IMR-90 (cell line): ENCODE measurements at regions not wholly inside any gene's neighbourhood (a gene's known extent, or its start where the extent isn't known, plus 50 kb on each side); places are given as distances from the start of the nearest gene placed in this dataset.

ENCODE experiments used
- ATAC-seq: fragments of 200-7000 bp; cut with Tn5 transposase; 2 replicates; pipeline ENCODE4 v1.9.1; 2020; ENCODE audit warnings: low read depth, mild to moderate bottlenecking, moderate library complexity
- BruUV-seq: library from RNA; stranded (reverse); fragments of 400-500 nt; replicated peaks from 2 replicates; lab custom pipeline; 2021; lab: Mats Ljungman, UMichigan
- CTCF ChIA-PET: fragments of 300-600 bp; formaldehyde crosslinking; extraction: SDS; loops from one replicate; lab custom pipeline; 2021; ENCODE audit warnings: antibody characterized with exemption; lab: Yijun Ruan, JAX
- POLR2A ChIA-PET: fragments of 300-600 bp; sonication (Branson Sonifier 250); formaldehyde crosslinking; loops from one replicate; lab custom pipeline; 2022; ENCODE audit warnings: antibody characterized with exemption; ENCODE audit not compliant: unreplicated experiment; lab: Charles Lee
- DNase-seq: peaks from one replicate; pipeline ENCODE4 v3.0.0; 2013
- H2AFZ ChIP-seq: replicated peaks from 2 replicates; pipeline ENCODE3; 2013; ENCODE audit warnings: low read length, mild to moderate bottlenecking; ENCODE audit not compliant: poor library complexity
- H2AK5ac ChIP-seq: 2 replicates; pipeline ENCODE4 v1.6.1; 2013; ENCODE audit warnings: low read depth, low read length, inconsistent platforms
- H2AK9ac ChIP-seq: replicated peaks from 2 replicates; pipeline ENCODE3; 2013; ENCODE audit warnings: mild to moderate bottlenecking, low read depth, low read length, moderate library complexity; ENCODE audit not compliant: poor library complexity
- H2BK120ac ChIP-seq: 2 replicates; pipeline ENCODE4 v1.6.1; 2013; ENCODE audit warnings: low read depth, low read length, inconsistent platforms
- H2BK15ac ChIP-seq: 3 replicates; pipeline ENCODE4 v1.6.1; 2013; ENCODE audit warnings: low read depth, low read length, inconsistent platforms
- H2BK20ac ChIP-seq: 2 replicates; pipeline ENCODE4 v1.6.1; 2013; ENCODE audit warnings: low read depth, mild to moderate bottlenecking, inconsistent platforms, low read length, moderate library complexity
- H2BK5ac ChIP-seq: 2 replicates; pipeline ENCODE4 v1.6.1; 2013; ENCODE audit warnings: mild to moderate bottlenecking, low read depth, low read length, inconsistent platforms; ENCODE audit not compliant: poor library complexity, severe bottlenecking
- H3K14ac ChIP-seq: replicated peaks from 2 replicates; pipeline ENCODE4 v1.6.1; 2013; ENCODE audit warnings: low read depth, low read length, inconsistent platforms
- H3K18ac ChIP-seq: 2 replicates; pipeline ENCODE4 v1.6.1; 2013; ENCODE audit warnings: low read depth, low read length, control low read depth
- H3K23ac ChIP-seq: 2 replicates; pipeline ENCODE4 v1.6.1; 2013; ENCODE audit warnings: low read depth, low read length, inconsistent platforms
- H3K27ac ChIP-seq: 2 replicates; pipeline ENCODE4 v1.5.1; 2013; ENCODE audit warnings: mild to moderate bottlenecking, control low read depth, low read length; ENCODE audit not compliant: insufficient read depth
- H3K27me3 ChIP-seq: 2 replicates; pipeline ENCODE4 v1.6.1; 2013; ENCODE audit warnings: low read length; ENCODE audit not compliant: control insufficient read depth, insufficient read depth
- H3K36me3 ChIP-seq: 2 replicates; pipeline ENCODE4 v1.6.1; 2013; ENCODE audit warnings: low read length, mixed read lengths; ENCODE audit not compliant: control insufficient read depth, insufficient read depth
- H3K4ac ChIP-seq: 2 replicates; pipeline ENCODE4 v1.6.1; 2013; ENCODE audit warnings: low read depth, low read length, inconsistent platforms
- H3K4me1 ChIP-seq: 2 replicates; pipeline ENCODE4 v1.6.1; 2013; ENCODE audit warnings: low read length, mixed read lengths; ENCODE audit not compliant: control insufficient read depth, insufficient read depth
- H3K4me2 ChIP-seq: 2 replicates; pipeline ENCODE4 v1.6.1; 2013; ENCODE audit warnings: low read depth, mild to moderate bottlenecking, control low read depth, low read length, moderate library complexity
- H3K4me3 ChIP-seq: 2 replicates; pipeline ENCODE4 v1.5.1; 2013; ENCODE audit warnings: low read depth, mild to moderate bottlenecking, control low read depth, low read length, moderate library complexity; ENCODE audit not compliant: insufficient read depth
- H3K56ac ChIP-seq: 2 replicates; pipeline ENCODE4 v1.6.1; 2013; ENCODE audit warnings: low read length, inconsistent platforms; ENCODE audit not compliant: insufficient read depth; ENCODE audit errors: extremely low read depth
- H3K79me1 ChIP-seq, 2 experiments: 2 replicates each; pipeline ENCODE4 v1.6.1; 2013; ENCODE audit warnings: low read length in 2 of 2, inconsistent platforms in 1 of 2, low read depth in 1 of 2
- H3K9ac ChIP-seq: 2 replicates; pipeline ENCODE4 v1.6.1; 2013; ENCODE audit warnings: low read depth, low read length, control low read depth
- H3K9me1 ChIP-seq: 2 replicates; pipeline ENCODE4 v1.6.1; 2013; ENCODE audit warnings: low read length, inconsistent platforms; ENCODE audit not compliant: insufficient read depth
- H3K9me3 ChIP-seq: 2 replicates; pipeline ENCODE4 v1.6.1; 2013; ENCODE audit warnings: low read length; ENCODE audit not compliant: control insufficient read depth, insufficient read depth
- H4K20me1 ChIP-seq: 2 replicates; pipeline ENCODE4 v1.6.1; 2013; ENCODE audit warnings: low read length, inconsistent platforms; ENCODE audit not compliant: insufficient read depth
- H4K5ac ChIP-seq: 2 replicates; pipeline ENCODE4 v1.6.1; 2013; ENCODE audit warnings: mild to moderate bottlenecking, low read depth, low read length, control low read depth
- H4K8ac ChIP-seq, 2 experiments: 2 replicates each; pipeline ENCODE4 v1.6.1; 2013; ENCODE audit warnings: low read depth in 2 of 2, low read length in 2 of 2, control low read depth in 1 of 2, inconsistent platforms in 1 of 2
- H4K91ac ChIP-seq: 2 replicates; pipeline ENCODE4 v1.6.1; 2013; ENCODE audit warnings: low read depth, low read length, inconsistent platforms; ENCODE audit not compliant: insufficient read depth
- BHLHE40 ChIP-seq: fragments of 150-350 bp; IDR thresholded peaks from 2 replicates; pipeline ENCODE4 v1.6.1; 2016; ENCODE audit warnings: mild to moderate bottlenecking, low read depth, low read length
- CEBPB ChIP-seq: IDR thresholded peaks from 2 replicates; pipeline ENCODE4 v1.6.1; 2012; ENCODE audit warnings: low read depth, low read length, improper control_type of control experiment
- CTCF ChIP-seq: conservative IDR thresholded peaks from 2 replicates; pipeline ENCODE4 v1.5.1; 2012; ENCODE audit warnings: mild to moderate bottlenecking, low read depth, low read length, improper control_type of control experiment
- MAFK ChIP-seq: IDR thresholded peaks from 2 replicates; pipeline ENCODE4 v1.6.1; 2012; ENCODE audit warnings: low read depth, low read length, improper control_type of control experiment
- MXI1 ChIP-seq: IDR thresholded peaks from 2 replicates; pipeline ENCODE4 v1.6.1; 2012; ENCODE audit warnings: low read depth, mild to moderate bottlenecking, low read length, moderate library complexity, borderline replicate concordance
- POLR2A ChIP-seq: IDR thresholded peaks from 2 replicates; pipeline ENCODE4 v1.6.1; 2012; ENCODE audit warnings: mild to moderate bottlenecking, low read depth, low read length
- RAD21 ChIP-seq: IDR thresholded peaks from 2 replicates; pipeline ENCODE4 v1.6.1; 2012; ENCODE audit warnings: low read length, improper control_type of control experiment
- SMC3 ChIP-seq: fragments of 150-350 bp; IDR thresholded peaks from 2 replicates; pipeline ENCODE4 v1.6.1; 2016; ENCODE audit warnings: low read depth, mild to moderate bottlenecking, antibody characterized with exemption, low read length, moderate library complexity
- USF2 ChIP-seq: fragments of 150-350 bp; IDR thresholded peaks from 2 replicates; pipeline ENCODE4 v1.6.1; 2017; ENCODE audit warnings: mild to moderate bottlenecking, antibody characterized with exemption, low read length, low read depth
- WGBS, 2 experiments: methylation state at CpG; one replicate each; pipeline versions ENCODE4 v1.1.5 to v1.1.7; 2013; ENCODE audit warnings: missing lambda C conversion rate in 2 of 2; ENCODE audit not compliant: insufficient read length in 1 of 2; ENCODE audit errors: extremely low coverage in 2 of 2; 5-methylcytosine and 5-hydroxymethylcytosine counted together
- dilution Hi-C: fragments of 300-500 bp; cut with HindIII; formaldehyde crosslinking; loops from one replicate; pipeline ENCODE4 v1.14.3; 2018; ENCODE audit warnings: low sequenced_read_pairs; ENCODE audit not compliant: unreplicated experiment
- in situ Hi-C: fragments of 300-500 bp; cut with MboI; formaldehyde crosslinking; loops from 3 replicates; pipeline ENCODE4 v1.14.3; 2019; ENCODE audit warnings: low sequenced_read_pairs, inconsistent platforms, mixed read lengths
- intact Hi-C: fragments of 100-400 bp; cut with micrococcal nuclease; formaldehyde crosslinking; loops from 2 replicates; pipeline ENCODE4 v1.10.0; 2022

GRCh38 chr5:126028336-126028735 is 394.9 kb upstream of the GRAMD2B start:
- DNase-seq, result no peak
- Histone ChIP-seq H3K36me3 (no peaks in the 10 kb centered on the region), H3K27ac (no peak overlapping the region), H3K23ac (no peak overlapping the region), H3K4me3 (no peak overlapping the region), H2AK5ac (no peak overlapping the region), H3K9ac (no peak overlapping the region), H4K91ac (no peak overlapping the region), H2BK15ac (no peak overlapping the region), H4K20me1 (no peaks in the 10 kb centered on the region), H3K9me1 (no peaks in the 10 kb centered on the region), H2BK120ac (no peak overlapping the region), H3K4ac (no peak overlapping the region), H3K4me2 (no peak overlapping the region), H3K9me3 (no peaks in the 10 kb centered on the region), H2AFZ (no peak overlapping the region), H3K79me1 (no peaks in the 10 kb centered on the region), H2BK20ac (no peak overlapping the region), H2AK9ac (no peak overlapping the region), H3K56ac (no peak overlapping the region), H2BK5ac (no peak overlapping the region), H3K27me3 (no peaks in the 10 kb centered on the region; the same call in 1 of the 2 replicates), H3K18ac (no peak overlapping the region), H3K4me1 (no peaks in the 10 kb centered on the region), H4K8ac (no peak overlapping the region), H4K5ac (no peak overlapping the region), H3K14ac (no peak overlapping the region)
- no peak for ATAC-seq
- dilution Hi-C loops, result no loop called here
- in situ Hi-C loops, result no loop called here
- no CpG with 5 or more reads among the region's 2 CpGs for WGBS, 2 experiments
- TF ChIP-seq CEBPB (no peak), POLR2A (no peak), CTCF (no peak), MXI1 (no peak), USF2 (no peak), BHLHE40 (no peak), SMC3 (no peak), MAFK (no peak), RAD21 (no peak)
- POLR2A ChIA-PET, result no interaction called here
- CTCF ChIA-PET, result interaction anchor here (0.5 kb wide), 1 partner anchor 614 kb away, joined by 3 read pairs; no protein-coding TSS in a partner anchor
- intact Hi-C loops, result no loop called here
- BruUV-seq, result no TSS peak
